ENCODE measurements at regions not wholly inside any gene's neighbourhood (a gene's known extent, or its start where the extent isn't known, plus 50 kb on each side); places are given as distances from the start of the nearest gene placed in this dataset.

GRCh38 chr13:89660752-89661151 lies 1686.7 kb upstream of the MIR17HG start:
- no peaks in the 10 kb centered on the region for H3K9me3 ChIP-seq (ENCODE audit: insufficient read depth, low read depth, low read length)

DNA sequence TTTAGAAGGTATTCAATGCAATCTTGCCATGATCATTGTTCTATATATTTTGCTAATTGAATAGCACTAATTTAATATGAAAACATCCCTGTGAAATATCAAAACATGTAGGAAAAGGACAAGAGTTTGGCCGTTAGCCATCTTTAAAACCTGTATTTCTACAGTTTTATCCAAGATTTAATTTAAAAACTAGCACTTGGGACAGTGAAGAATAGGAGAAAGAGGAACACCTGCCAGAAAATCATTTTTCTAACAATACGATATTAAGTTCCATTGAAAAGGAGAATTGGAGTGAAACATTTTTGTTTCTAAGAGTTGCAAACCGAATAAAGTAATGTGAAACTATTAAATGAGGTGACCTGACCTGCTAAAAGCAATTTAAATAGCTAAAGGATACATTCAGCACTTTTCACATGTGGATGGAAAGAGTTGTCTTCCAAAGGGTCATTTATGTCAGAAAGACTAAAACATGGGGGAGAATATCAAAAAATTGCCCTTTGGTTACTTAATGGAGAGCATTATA lies 1673.6 kb upstream of the MIR17HG start:
- H3K4me3 ChIP-seq (ENCODE audit: low read length) = no peak overlapping the region
- H3K9me3 ChIP-seq (ENCODE audit: insufficient read depth, low read depth, low read length) = no peaks in the 10 kb centered on the region
- no peak overlapping the region for H3K27ac ChIP-seq (ENCODE audit: low read length)
- no peaks in the 10 kb centered on the region for H3K36me3 ChIP-seq (ENCODE audit: insufficient read depth, low read depth, low read length)
- H3K9ac ChIP-seq (ENCODE audit: low read depth, low read length) = no peak overlapping the region
- H3K27me3 ChIP-seq (ENCODE audit: insufficient read depth, low read length) = no peaks in the 10 kb centered on the region
- H3K4me1 ChIP-seq (ENCODE audit: insufficient read depth, low read length) = no peaks in the 10 kb centered on the region

More at GRCh38 chr13:89660752-89661151, 1686.7 kb upstream of the MIR17HG start:
- H3K36me3 ChIP-seq (ENCODE audit: insufficient read depth, low read depth, low read length) = no peaks in the 10 kb centered on the region
- no peak overlapping the region for H3K4me3 ChIP-seq (ENCODE audit: low read length)
- no peaks in the 10 kb centered on the region for H3K4me1 ChIP-seq (ENCODE audit: insufficient read depth, low read length)
- H3K9ac ChIP-seq (ENCODE audit: low read depth, low read length) = no peak overlapping the region
- no peaks in the 10 kb centered on the region for H3K27me3 ChIP-seq (ENCODE audit: insufficient read depth, low read length)
- H3K27ac ChIP-seq (ENCODE audit: low read length) = no peak overlapping the region

DNA sequence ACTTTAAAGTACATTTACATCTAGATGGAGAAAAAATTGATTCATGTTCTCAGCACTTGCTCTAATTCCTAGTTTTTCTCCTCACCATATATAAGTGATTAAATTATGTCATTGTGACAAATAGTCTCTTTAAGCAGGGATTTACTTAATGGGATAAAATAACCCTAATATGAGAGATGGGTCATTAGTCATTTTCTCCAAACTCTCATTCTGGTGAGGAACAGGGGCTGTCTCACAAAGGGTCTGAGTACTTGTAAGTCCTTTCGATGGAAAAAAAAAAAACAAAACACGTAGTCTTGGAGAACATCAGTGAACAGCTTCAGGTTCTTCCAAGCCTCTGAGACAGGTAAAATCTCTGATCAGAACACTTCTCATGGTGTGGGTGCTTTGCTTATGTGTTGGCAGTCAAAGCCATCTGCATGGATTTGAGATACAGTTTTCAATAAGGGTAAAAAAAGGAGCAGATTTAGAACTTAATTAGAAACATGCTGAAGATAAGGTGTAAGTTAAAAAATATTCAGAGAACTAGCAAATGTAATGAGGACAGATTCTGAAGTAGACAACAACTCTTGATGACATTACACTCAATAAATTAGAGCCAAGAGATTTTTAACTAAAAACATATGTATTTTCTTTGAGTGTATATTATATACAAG lies 1668.9 kb upstream of the MIR17HG start:
- no peaks in the 10 kb centered on the region for H3K9me3 ChIP-seq (ENCODE audit: insufficient read depth, low read depth, low read length)
- no peak overlapping the region for H3K4me3 ChIP-seq (ENCODE audit: low read length)
- no peak overlapping the region for H3K9ac ChIP-seq (ENCODE audit: low read depth, low read length)
- no peak overlapping the region for H3K27ac ChIP-seq (ENCODE audit: low read length)
- no peaks in the 10 kb centered on the region for H3K36me3 ChIP-seq (ENCODE audit: insufficient read depth, low read depth, low read length)
- no peaks in the 10 kb centered on the region for H3K27me3 ChIP-seq (ENCODE audit: insufficient read depth, low read length)
- H3K4me1 ChIP-seq (ENCODE audit: insufficient read depth, low read length) = no peaks in the 10 kb centered on the region

DNA sequence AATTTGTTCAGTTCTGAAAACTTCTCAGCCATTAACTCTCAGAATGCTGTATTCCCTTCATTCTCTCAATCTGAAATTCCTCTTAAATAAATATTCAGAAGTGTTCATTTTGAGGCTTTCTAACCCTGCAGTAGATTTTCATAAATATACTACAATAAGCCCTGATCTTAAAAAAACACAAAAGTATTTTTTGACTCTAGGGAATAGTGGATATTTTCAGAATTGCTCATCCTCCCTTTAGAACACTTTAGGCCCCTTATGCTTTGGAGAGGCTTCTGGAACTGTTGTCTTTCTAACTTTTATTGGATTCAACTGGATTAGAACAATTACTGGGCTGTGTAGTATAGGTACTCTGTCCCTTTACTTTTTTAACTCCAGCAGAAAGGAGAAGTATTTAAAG lies 1662.6 kb upstream of the MIR17HG start:
- Histone ChIP-seq H3K27ac (ENCODE audit: low read length) (no peak overlapping the region), H3K36me3 (ENCODE audit: insufficient read depth, low read depth, low read length) (no peaks in the 10 kb centered on the region), H3K9ac (ENCODE audit: low read depth, low read length) (no peak overlapping the region), H3K4me1 (ENCODE audit: insufficient read depth, low read length) (no peaks in the 10 kb centered on the region), H3K4me3 (ENCODE audit: low read length) (no peak overlapping the region), H3K27me3 (ENCODE audit: insufficient read depth, low read length) (no peaks in the 10 kb centered on the region), H3K9me3 (ENCODE audit: insufficient read depth, low read depth, low read length) (no peaks in the 10 kb centered on the region)

- H3K27ac ChIP-seq (ENCODE audit: low read length) = no peak overlapping the region
- H3K9me3 ChIP-seq (ENCODE audit: insufficient read depth, low read depth, low read length) = no peaks in the 10 kb centered on the region
- no peak overlapping the region for H3K9ac ChIP-seq (ENCODE audit: low read depth, low read length)
- H3K4me1 ChIP-seq (ENCODE audit: insufficient read depth, low read length) = no peaks in the 10 kb centered on the region
- no peaks in the 10 kb centered on the region for H3K27me3 ChIP-seq (ENCODE audit: insufficient read depth, low read length)
- no peak overlapping the region for H3K4me3 ChIP-seq (ENCODE audit: low read length)
- H3K36me3 ChIP-seq (ENCODE audit: insufficient read depth, low read depth, low read length) = no peaks in the 10 kb centered on the region
These were observed 1661.3 kb upstream of the MIR17HG start for GRCh38 chr13:89686171-89686570.

GRCh38 chr13:89687066-89687465 lies 1660.4 kb upstream of the MIR17HG start:
- Histone ChIP-seq H3K4me3 (ENCODE audit: low read length) (no peak overlapping the region), H3K4me1 (ENCODE audit: insufficient read depth, low read length) (no peaks in the 10 kb centered on the region), H3K27me3 (ENCODE audit: insufficient read depth, low read length) (no peaks in the 10 kb centered on the region), H3K9ac (ENCODE audit: low read depth, low read length) (no peak overlapping the region), H3K9me3 (ENCODE audit: insufficient read depth, low read depth, low read length) (no peaks in the 10 kb centered on the region), H3K36me3 (ENCODE audit: insufficient read depth, low read depth, low read length) (no peaks in the 10 kb centered on the region), H3K27ac (ENCODE audit: low read length) (no peak overlapping the region)

- H3K27ac ChIP-seq (ENCODE audit: low read length) = no peak overlapping the region
- H3K9me3 ChIP-seq (ENCODE audit: insufficient read depth, low read depth, low read length) = no peaks in the 10 kb centered on the region
- no peak overlapping the region for H3K9ac ChIP-seq (ENCODE audit: low read depth, low read length)
- H3K27me3 ChIP-seq (ENCODE audit: insufficient read depth, low read length) = no peaks in the 10 kb centered on the region
- H3K4me3 ChIP-seq (ENCODE audit: low read length) = no peak overlapping the region
- H3K36me3 ChIP-seq (ENCODE audit: insufficient read depth, low read depth, low read length) = no peaks in the 10 kb centered on the region
- H3K4me1 ChIP-seq (ENCODE audit: insufficient read depth, low read length) = no peaks in the 10 kb centered on the region
These were observed 1658.6 kb upstream of the MIR17HG start for GRCh38 chr13:89688918-89689317.

- Histone ChIP-seq H3K4me1 (ENCODE audit: insufficient read depth, low read length) (peaks cover 2% of the 10 kb centered on the region; the same call in 1 of the 2 replicates), H3K9me3 (ENCODE audit: insufficient read depth, low read depth, low read length) (no peaks in the 10 kb centered on the region), H3K4me3 (ENCODE audit: low read length) (no peak overlapping the region), H3K27ac (ENCODE audit: low read length) (no peak overlapping the region), H3K9ac (ENCODE audit: low read depth, low read length) (no peak overlapping the region), H3K36me3 (ENCODE audit: insufficient read depth, low read depth, low read length) (no peaks in the 10 kb centered on the region), H3K27me3 (ENCODE audit: insufficient read depth, low read length) (no peaks in the 10 kb centered on the region)
These were observed 1653.0 kb upstream of the MIR17HG start for GRCh38 chr13:89694451-89694850.

DNA sequence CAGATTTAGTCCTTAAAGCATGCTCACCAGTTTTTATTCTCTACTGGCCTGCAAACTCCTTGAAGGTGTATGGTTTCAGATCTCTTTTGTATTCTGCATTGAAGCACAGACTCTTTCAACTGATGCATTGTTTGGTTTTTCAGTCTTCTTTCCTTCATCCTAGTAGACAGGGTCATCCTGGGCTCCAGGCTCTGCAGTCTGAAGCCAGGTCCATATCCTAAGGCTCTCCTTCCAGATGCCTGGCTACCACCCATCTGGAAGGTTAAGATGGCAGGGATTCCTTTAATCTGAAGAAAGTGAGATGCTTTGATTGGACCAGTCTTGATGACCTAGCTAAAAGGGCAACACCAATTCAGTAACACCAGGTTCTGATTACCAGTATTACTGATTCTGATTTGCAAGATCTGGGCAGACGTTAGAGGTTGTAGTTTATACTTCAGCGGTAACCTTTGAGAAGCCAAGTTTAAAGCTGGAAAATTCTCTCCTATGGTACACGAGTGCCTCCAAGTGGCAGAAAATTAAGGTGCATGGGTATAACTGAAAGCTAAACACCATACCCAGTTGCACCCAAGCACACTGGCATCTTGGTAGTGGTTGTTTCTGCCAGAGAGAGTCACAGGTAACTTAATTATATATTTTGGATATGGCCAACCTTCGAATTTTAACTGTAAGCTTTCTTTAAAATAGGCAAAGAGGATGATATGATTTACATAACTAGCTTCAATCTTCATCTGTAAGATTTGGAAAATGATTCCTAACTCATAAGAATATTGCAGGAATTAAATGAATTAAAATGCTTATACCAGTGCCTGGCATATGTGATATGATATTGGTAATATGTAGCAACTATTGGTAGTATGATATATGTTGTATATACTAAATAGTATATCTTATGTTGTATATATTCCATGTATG lies 1651.9 kb upstream of the MIR17HG start:
- H3K4me3 ChIP-seq (ENCODE audit: low read length) = no peak overlapping the region
- H3K4me1 ChIP-seq (ENCODE audit: insufficient read depth, low read length) = peaks cover 2% of the 10 kb centered on the region; the same call in 1 of the 2 replicates
- H3K36me3 ChIP-seq (ENCODE audit: insufficient read depth, low read depth, low read length) = no peaks in the 10 kb centered on the region
- H3K27ac ChIP-seq (ENCODE audit: low read length) = no peak overlapping the region
- no peaks in the 10 kb centered on the region for H3K27me3 ChIP-seq (ENCODE audit: insufficient read depth, low read length)
- no peak overlapping the region for H3K9ac ChIP-seq (ENCODE audit: low read depth, low read length)
- no peaks in the 10 kb centered on the region for H3K9me3 ChIP-seq (ENCODE audit: insufficient read depth, low read depth, low read length)

DNA sequence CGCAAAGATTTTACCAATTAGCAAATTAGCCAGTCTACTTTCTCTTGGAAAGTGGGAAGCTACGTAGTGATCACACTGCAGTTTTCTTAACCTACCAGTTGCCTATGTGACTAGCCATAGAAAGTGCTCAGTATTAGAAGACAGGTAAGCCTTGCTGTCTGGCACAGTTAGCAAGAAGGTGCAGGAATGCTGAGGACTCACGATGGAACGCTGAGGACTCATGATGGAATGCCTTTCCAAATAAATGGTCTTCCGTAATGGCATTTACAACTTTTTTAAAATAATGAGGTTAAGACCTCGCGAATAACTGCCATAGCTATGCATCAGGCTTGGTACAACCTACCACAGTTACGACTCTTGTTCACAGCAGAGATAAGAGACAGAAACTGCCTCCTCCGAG lies 1645.6 kb upstream of the MIR17HG start:
- H3K27ac ChIP-seq (ENCODE audit: low read length) = no peak overlapping the region
- H3K4me1 ChIP-seq (ENCODE audit: insufficient read depth, low read length) = no peaks in the 10 kb centered on the region
- no peaks in the 10 kb centered on the region for H3K9me3 ChIP-seq (ENCODE audit: insufficient read depth, low read depth, low read length)
- no peak overlapping the region for H3K9ac ChIP-seq (ENCODE audit: low read depth, low read length)
- no peak overlapping the region for H3K4me3 ChIP-seq (ENCODE audit: low read length)
- H3K27me3 ChIP-seq (ENCODE audit: insufficient read depth, low read length) = no peaks in the 10 kb centered on the region
- H3K36me3 ChIP-seq (ENCODE audit: insufficient read depth, low read depth, low read length) = no peaks in the 10 kb centered on the region

- Histone ChIP-seq H3K36me3 (ENCODE audit: insufficient read depth, low read depth, low read length) (no peaks in the 10 kb centered on the region), H3K9me3 (ENCODE audit: insufficient read depth, low read depth, low read length) (no peaks in the 10 kb centered on the region), H3K27ac (ENCODE audit: low read length) (no peak overlapping the region), H3K9ac (ENCODE audit: low read depth, low read length) (no peak overlapping the region), H3K4me3 (ENCODE audit: low read length) (no peak overlapping the region), H3K4me1 (ENCODE audit: insufficient read depth, low read length) (no peaks in the 10 kb centered on the region), H3K27me3 (ENCODE audit: insufficient read depth, low read length) (no peaks in the 10 kb centered on the region)
These were observed 1643.4 kb upstream of the MIR17HG start for GRCh38 chr13:89704040-89704439.

GRCh38 chr13:89708013-89708412 lies 1639.5 kb upstream of the MIR17HG start:
- no peaks in the 10 kb centered on the region for H3K36me3 ChIP-seq (ENCODE audit: insufficient read depth, low read depth, low read length)
- H3K9ac ChIP-seq (ENCODE audit: low read depth, low read length) = no peak overlapping the region
- H3K4me1 ChIP-seq (ENCODE audit: insufficient read depth, low read length) = no peaks in the 10 kb centered on the region
- H3K27me3 ChIP-seq (ENCODE audit: insufficient read depth, low read length) = no peaks in the 10 kb centered on the region
- H3K9me3 ChIP-seq (ENCODE audit: insufficient read depth, low read depth, low read length) = no peaks in the 10 kb centered on the region
- no peak overlapping the region for H3K27ac ChIP-seq (ENCODE audit: low read length)
- no peak overlapping the region for H3K4me3 ChIP-seq (ENCODE audit: low read length)
